ENCODE measurements at regions not wholly inside any gene's neighbourhood (a gene's known extent, or its start where the extent isn't known, plus 50 kb on each side); places are given as distances from the start of the nearest gene placed in this dataset.

DNA sequence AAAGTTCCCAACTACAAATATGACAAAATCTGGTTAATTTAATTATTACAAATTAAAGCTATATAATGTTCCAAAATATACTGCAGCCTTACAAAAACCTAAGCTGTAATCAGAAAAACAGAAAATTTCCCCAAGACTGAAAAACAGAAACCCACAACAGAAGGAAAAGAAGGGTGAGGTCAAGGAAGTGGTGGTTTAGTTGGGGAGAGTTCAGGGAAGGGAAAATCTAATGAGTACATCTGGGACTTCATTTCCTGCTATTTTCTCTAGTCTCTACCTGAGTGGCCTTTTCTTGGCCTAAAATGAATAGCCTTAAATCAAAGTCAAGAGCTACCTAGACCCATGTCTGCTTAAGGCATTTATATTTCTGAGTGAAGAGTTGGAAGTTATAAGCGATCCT, 66.2 kb upstream of the BEND6 start:
- Mint-ChIP-seq H3K27ac (no peak overlapping the region), H3K36me3 (ENCODE audit: low read depth) (no peaks in the 10 kb centered on the region), H3K4me1 (no peaks in the 10 kb centered on the region), H3K9me3 (no peaks in the 10 kb centered on the region), H3K27me3 (peaks cover 4% of the 10 kb centered on the region), H3K4me3 (no peak overlapping the region)
- intact Hi-C loops (cut with micrococcal nuclease), result no loop called here
- TF ChIP-seq, protein P1, sequence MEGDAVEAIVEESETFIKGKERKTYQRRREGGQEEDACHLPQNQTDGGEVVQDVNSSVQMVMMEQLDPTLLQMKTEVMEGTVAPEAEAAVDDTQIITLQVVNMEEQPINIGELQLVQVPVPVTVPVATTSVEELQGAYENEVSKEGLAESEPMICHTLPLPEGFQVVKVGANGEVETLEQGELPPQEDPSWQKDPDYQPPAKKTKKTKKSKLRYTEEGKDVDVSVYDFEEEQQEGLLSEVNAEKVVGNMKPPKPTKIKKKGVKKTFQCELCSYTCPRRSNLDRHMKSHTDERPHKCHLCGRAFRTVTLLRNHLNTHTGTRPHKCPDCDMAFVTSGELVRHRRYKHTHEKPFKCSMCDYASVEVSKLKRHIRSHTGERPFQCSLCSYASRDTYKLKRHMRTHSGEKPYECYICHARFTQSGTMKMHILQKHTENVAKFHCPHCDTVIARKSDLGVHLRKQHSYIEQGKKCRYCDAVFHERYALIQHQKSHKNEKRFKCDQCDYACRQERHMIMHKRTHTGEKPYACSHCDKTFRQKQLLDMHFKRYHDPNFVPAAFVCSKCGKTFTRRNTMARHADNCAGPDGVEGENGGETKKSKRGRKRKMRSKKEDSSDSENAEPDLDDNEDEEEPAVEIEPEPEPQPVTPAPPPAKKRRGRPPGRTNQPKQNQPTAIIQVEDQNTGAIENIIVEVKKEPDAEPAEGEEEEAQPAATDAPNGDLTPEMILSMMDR (IDR thresholded peaks at IDR 0.05), result no peak
- ChIA-PET POLR2A (no interaction called here), CTCF (no interaction called here)
- no peak for ATAC-seq (ENCODE audit: low read depth)
- no peak for DNase-seq

DNA sequence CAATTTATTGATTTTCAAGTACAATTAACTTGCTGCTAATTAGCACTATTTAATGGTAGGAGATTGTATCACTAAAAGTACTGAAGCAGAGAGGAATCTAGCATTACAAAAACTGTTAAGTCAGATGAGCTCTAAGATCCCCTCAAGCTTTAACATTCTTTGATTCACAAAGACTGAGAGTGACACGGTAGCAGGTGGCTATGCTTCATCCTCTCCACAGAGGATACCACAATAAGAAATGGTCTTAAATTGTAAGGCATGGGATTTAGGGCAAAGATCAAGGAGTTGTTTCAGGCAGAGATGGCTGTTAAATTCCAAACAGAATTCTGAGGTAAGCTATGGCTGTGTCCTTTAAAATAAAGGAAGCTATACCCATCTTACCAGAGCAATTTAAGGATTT, 67.8 kb upstream of the BEND6 start:
- POLR2A ChIA-PET, result no interaction called here

DNA sequence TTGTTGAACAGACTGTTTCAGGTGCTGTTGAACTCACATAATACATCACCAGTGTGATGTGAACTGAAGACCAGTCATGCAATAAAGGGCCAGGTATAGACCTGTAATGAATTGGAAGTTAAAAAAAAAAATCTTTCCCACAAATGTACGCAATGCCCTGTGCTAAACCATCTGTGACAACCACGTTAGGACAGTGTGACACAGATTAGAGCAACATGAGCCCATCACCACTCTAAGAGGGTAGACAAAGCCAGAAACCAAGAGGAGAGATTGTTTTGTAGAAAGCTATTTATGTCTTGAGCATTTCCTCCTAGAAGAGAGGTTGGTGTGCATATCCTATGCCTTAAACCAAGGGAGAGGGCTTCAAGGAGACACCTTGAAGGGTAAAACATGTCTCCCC, 77.0 kb upstream of the BEND6 start:
- Mint-ChIP-seq H3K36me3 (ENCODE audit: low read depth) (no peaks in the 10 kb centered on the region), H3K27ac (no peak overlapping the region), H3K9me3 (peaks cover 4% of the 10 kb centered on the region), H3K4me1 (no peaks in the 10 kb centered on the region), H3K4me3 (no peak overlapping the region), H3K27me3 (peaks cover 10% of the 10 kb centered on the region)
- TF ChIP-seq, protein P1 (IDR thresholded peaks at IDR 0.05), result no peak
- ChIA-PET POLR2A (no interaction called here), CTCF (no interaction called here)
- intact Hi-C loops (cut with micrococcal nuclease), result no loop called here
- ATAC-seq (ENCODE audit: low read depth), result no peak
- no peak for DNase-seq

More for the DNA sequence above, 67.8 kb upstream of the BEND6 start:
- no peaks in the 10 kb centered on the region for H3K36me3 Mint-ChIP-seq (ENCODE audit: low read depth)
- TF ChIP-seq, protein P1 (IDR thresholded peaks at IDR 0.05), result no peak
- DNase-seq (no peak), ATAC-seq (ENCODE audit: low read depth) (no peak)
- H3K27me3 Mint-ChIP-seq, result peaks cover 4% of the 10 kb centered on the region
- intact Hi-C loops (cut with micrococcal nuclease), result no loop called here
- H3K27ac Mint-ChIP-seq, result no peak overlapping the region
- H3K4me1 Mint-ChIP-seq, result no peaks in the 10 kb centered on the region
- H3K9me3 Mint-ChIP-seq, result no peaks in the 10 kb centered on the region
- CTCF ChIA-PET, result no interaction called here
- H3K4me3 Mint-ChIP-seq, result no peak overlapping the region

DNA sequence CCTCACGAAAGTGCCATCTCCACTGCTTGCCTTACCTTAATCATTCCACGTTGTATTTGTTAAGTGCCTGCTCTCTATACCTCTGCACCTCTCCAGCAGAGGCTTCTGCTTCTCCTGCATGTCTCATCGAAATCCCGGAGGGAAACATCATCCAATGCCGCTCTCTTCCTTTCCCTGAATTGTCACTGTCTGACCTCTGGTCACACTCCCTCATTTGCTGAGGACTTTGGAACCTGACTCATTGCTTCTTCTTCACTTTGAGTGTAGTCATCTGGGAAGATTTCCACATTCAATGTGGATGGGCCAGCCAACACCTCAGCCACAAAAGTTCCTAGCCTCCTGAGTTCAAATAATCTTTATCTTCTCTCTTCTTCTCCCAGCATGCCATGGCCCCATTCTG, 78.9 kb upstream of the BEND6 start:
- Mint-ChIP-seq H3K9me3 (peaks cover 4% of the 10 kb centered on the region), H3K4me3 (no peak overlapping the region), H3K36me3 (ENCODE audit: low read depth) (no peaks in the 10 kb centered on the region), H3K27me3 (peaks cover 9% of the 10 kb centered on the region), H3K27ac (no peak overlapping the region), H3K4me1 (no peaks in the 10 kb centered on the region)
- ChIA-PET CTCF (no interaction called here), POLR2A (no interaction called here)
- DNase-seq (no peak), ATAC-seq (ENCODE audit: low read depth) (no peak)
- TF ChIP-seq, protein P1 (IDR thresholded peaks at IDR 0.05), result no peak
- intact Hi-C loops (cut with micrococcal nuclease), result no loop called here

DNA sequence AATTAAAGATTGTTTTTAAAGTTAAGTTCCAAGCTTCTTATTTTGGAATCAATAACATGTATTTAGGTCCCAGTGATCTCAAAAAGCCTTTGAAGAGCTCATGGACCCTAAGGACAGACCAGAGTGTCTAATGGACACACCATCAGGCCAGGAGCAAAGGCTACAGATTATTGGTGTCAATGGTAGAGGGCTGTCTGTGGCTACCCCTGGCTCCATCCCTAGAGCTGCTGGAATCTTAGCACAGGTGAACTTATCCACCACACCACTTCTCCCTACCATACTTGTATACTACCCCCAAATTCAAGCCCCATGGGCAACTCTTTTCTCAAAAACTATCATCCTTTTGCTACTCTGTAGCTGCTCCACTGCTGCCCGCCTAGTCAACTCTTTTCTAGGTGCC, 79.4 kb upstream of the BEND6 start:
- peaks cover 4% of the 10 kb centered on the region for H3K9me3 Mint-ChIP-seq
- no peaks in the 10 kb centered on the region for H3K36me3 Mint-ChIP-seq (ENCODE audit: low read depth)
- TF ChIP-seq, protein P1 (IDR thresholded peaks at IDR 0.05), result no peak
- ChIA-PET CTCF (no interaction called here), POLR2A (no interaction called here)
- H3K27me3 Mint-ChIP-seq, result peaks cover 9% of the 10 kb centered on the region
- no peak overlapping the region for H3K27ac Mint-ChIP-seq
- DNase-seq, result no peak
- ATAC-seq (ENCODE audit: low read depth), result no peak
- intact Hi-C loops (cut with micrococcal nuclease), result no loop called here
- H3K4me1 Mint-ChIP-seq, result no peaks in the 10 kb centered on the region
- no peak overlapping the region for H3K4me3 Mint-ChIP-seq
